A549 (cell line): ENCODE measurements at regions not wholly inside any gene's neighbourhood (a gene's known extent, or its start where the extent isn't known, plus 50 kb on each side); places are given as distances from the start of the nearest gene placed in this dataset.

Source experiments
- BHLHE40 ChIP-seq: IDR thresholded peaks from 2 replicates; pipeline ENCODE4 v1.6.1; 2012; ENCODE audit warnings: low read depth, low read length, inconsistent platforms
- CHD2 ChIP-seq: fragments of 150-350 bp; IDR thresholded peaks from 2 replicates; pipeline ENCODE4 v1.6.1; 2014; ENCODE audit warnings: low read length; ENCODE audit not compliant: partially characterized antibody
- E2F6 ChIP-seq: IDR thresholded peaks from 2 replicates; pipeline ENCODE4 v1.6.1; 2012; ENCODE audit warnings: low read depth, borderline replicate concordance
- HMGXB4 ChIP-seq: fragments of 250-450 bp; sonication (Bioruptor Pico); IDR thresholded peaks from 2 replicates; pipeline ENCODE4 v1.5.0; 2021; ENCODE audit warnings: mild to moderate bottlenecking, moderate library complexity, borderline replicate concordance
- HOXA7 ChIP-seq: fragments of 250-450 bp; sonication (Bioruptor Pico); IDR thresholded peaks from 2 replicates; pipeline ENCODE4 v1.5.0; 2020; ENCODE audit warnings: mild to moderate bottlenecking, moderate library complexity
- PBX3 ChIP-seq: IDR thresholded peaks from 2 replicates; pipeline ENCODE4 v1.6.1; 2012
- POLR2A ChIP-seq: IDR thresholded peaks from 2 replicates; pipeline ENCODE4 v1.6.1; 2012; ENCODE audit warnings: mild to moderate bottlenecking, low read length
- RCOR1 ChIP-seq: fragments of 150-350 bp; IDR thresholded peaks from 2 replicates; pipeline ENCODE4 v1.6.1; 2014; ENCODE audit warnings: antibody characterized with exemption, low read length, low read depth
- RFX5 ChIP-seq: fragments of 450-650 bp; IDR thresholded peaks from 2 replicates; pipeline ENCODE4 v1.7.1; 2014; ENCODE audit warnings: antibody characterized with exemption, mild to moderate bottlenecking, moderate library complexity
- USF2 ChIP-seq: fragments of 450-650 bp; IDR thresholded peaks from 2 replicates; pipeline ENCODE4 v1.6.1; 2014; ENCODE audit warnings: antibody characterized with exemption
- ZSCAN20 ChIP-seq: fragments of 250-450 bp; sonication (Bioruptor Pico); IDR thresholded peaks from 2 replicates; pipeline ENCODE4 v1.8.0; 2022; ENCODE audit warnings: mild to moderate bottlenecking, moderate library complexity
- TF ChIP-seq, protein P1 (sequence below): fragments of >200 bp; sonication (Bioruptor Twin); formaldehyde crosslinking; IDR thresholded peaks from 3 replicates; pipeline ENCODE4 v1.5.1; 2016

GRCh38 chr9:7401116-7401515 lies 398.5 kb downstream of the DMAC1 start:
- TF ChIP-seq PBX3 (no peak), POLR2A (no peak), RFX5 (no peak), HMGXB4 (no peak), BHLHE40 (no peak), HOXA7 (no peak), CHD2 (no peak), E2F6 (no peak), USF2 (no peak), RCOR1 (no peak), ZSCAN20 (CRISPR knock-in tag) (no peak)
- TF ChIP-seq, protein P1, sequence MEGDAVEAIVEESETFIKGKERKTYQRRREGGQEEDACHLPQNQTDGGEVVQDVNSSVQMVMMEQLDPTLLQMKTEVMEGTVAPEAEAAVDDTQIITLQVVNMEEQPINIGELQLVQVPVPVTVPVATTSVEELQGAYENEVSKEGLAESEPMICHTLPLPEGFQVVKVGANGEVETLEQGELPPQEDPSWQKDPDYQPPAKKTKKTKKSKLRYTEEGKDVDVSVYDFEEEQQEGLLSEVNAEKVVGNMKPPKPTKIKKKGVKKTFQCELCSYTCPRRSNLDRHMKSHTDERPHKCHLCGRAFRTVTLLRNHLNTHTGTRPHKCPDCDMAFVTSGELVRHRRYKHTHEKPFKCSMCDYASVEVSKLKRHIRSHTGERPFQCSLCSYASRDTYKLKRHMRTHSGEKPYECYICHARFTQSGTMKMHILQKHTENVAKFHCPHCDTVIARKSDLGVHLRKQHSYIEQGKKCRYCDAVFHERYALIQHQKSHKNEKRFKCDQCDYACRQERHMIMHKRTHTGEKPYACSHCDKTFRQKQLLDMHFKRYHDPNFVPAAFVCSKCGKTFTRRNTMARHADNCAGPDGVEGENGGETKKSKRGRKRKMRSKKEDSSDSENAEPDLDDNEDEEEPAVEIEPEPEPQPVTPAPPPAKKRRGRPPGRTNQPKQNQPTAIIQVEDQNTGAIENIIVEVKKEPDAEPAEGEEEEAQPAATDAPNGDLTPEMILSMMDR, result no peak
